ENCODE measurements at regions not wholly inside any gene's neighbourhood (a gene's known extent, or its start where the extent isn't known, plus 50 kb on each side); places are given as distances from the start of the nearest gene placed in this dataset.

- no peak for DNase-seq
These were observed 74.3 kb downstream of the EMP1 start for GRCh38 chr12:13270817-13271216.
